ENCODE measurements at regions not wholly inside any gene's neighbourhood (a gene's known extent, or its start where the extent isn't known, plus 50 kb on each side); places are given as distances from the start of the nearest gene placed in this dataset.

DNA sequence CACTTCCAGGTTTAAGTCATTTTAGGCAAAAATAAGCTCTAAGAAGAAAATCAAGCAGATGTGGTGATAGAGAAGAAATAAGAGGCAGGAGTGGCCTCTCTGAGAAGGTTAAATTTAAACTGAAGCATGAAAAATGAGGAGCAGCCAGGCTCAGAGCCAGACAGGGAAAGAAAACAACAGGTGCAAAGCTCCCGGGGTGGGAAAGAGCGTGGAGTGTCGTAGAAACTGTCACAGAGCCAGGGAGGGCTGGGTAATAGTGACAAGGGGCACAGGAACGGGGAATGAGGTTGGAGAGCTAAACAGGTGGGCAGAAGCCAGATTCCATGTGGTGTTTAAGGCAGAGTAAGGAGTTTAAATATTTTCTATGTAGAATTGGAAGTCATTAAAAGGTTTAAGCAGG, 132.1 kb upstream of the BLID start:
- no peak for DNase-seq (ENCODE audit: extremely low read depth, low read depth, low spot score)

DNA sequence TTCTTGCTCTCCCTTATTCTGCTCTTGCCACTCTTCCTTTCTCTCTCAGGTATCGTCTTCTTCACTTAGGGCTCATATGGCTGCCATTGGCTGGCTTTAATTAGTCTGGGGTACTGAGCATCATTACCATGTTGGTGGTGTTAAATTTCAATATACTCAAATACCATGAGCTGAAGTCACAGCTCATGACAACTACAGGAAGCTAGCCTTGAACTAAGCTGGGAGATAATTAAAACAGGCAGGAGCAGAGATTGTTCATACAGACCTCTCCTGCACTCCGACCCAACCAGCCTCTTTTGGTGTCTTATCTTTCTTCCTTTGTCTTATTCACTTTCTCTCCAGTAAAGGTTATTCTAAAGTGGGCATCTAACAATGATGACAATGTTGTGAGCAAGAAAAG, 130.9 kb upstream of the BLID start:
- DNase-seq (ENCODE audit: extremely low read depth, low read depth, low spot score) = no peak

DNA sequence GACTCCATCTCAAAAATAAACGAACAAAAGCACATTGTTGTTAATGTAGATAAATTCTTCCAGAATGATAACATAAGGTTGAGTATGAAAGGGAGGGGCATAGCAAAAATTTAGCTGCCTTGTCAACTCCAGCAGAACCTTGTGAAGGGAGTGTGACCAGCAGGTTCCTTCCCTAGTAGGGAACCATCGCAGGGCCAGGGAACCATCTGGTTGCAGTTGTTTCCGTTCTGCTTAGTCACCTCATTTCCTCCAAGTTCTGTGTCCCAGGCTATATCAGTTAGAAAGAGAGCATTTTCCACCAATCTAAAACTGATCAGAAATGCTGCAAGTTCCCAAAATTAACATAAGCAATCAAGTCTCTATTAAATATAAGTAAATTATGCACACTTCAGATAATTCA, 126.7 kb upstream of the BLID start:
- DNase-seq (ENCODE audit: extremely low read depth, low read depth, low spot score) = no peak

DNA sequence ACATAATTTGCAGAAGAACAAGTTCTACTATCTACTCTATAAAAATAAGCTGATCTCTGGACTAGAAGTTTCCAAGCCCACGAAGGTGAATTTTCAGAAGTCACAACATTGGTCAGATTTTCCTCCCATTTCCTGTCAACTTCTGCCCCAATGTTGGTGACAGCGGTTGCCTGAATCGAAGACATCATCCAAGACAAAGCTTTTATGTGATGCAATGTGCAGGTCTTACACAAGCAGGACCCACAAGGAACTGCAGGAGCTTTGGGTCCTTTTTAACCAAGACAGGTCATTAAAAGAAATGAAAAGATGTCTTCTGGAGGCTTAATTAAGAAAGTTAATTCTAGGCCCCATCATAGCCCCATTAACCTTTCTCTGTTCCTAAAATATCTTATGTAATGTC, 125.6 kb upstream of the BLID start:
- no peak for DNase-seq (ENCODE audit: extremely low read depth, low read depth, low spot score)

DNA sequence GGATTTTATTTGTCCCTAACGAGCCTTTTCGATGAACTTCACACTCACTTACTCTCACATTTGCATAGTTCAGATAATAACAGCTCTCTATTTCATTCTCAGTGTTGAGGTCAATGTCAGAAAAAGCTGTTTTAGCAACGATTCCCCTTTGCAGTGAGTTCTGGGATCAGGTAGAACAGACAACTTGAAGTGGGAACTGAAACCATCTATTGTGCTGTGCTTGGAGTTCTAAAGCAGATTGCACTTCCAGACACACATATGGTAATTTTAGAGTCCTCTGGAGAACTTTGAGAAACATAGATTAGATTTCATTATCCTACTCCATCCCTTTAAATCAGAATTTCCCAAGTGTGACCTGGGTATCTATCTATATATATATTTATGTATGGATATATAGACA, 124.6 kb upstream of the BLID start:
- no peak for DNase-seq (ENCODE audit: extremely low read depth, low read depth, low spot score)

DNA sequence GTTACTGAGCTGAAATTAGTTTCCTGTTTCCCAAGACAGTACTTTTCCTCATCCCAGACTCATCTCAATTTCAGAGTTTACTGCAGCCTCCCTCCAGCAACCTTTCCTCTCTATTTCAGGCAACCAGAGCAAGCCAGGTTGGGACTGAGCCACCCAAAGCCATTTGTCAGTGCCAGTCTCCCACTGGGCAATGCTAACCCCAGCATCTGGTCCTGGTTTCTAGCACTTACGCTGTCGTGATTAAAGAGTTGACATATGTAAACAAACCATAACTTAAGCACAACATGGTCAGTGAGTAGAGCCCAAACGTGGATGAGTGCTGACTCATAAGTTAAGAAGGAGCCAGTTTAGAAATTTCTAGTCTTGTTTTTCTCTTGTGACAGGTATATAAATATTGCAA, 119.6 kb upstream of the BLID start:
- no peak for DNase-seq (ENCODE audit: extremely low read depth, low read depth, low spot score)

DNA sequence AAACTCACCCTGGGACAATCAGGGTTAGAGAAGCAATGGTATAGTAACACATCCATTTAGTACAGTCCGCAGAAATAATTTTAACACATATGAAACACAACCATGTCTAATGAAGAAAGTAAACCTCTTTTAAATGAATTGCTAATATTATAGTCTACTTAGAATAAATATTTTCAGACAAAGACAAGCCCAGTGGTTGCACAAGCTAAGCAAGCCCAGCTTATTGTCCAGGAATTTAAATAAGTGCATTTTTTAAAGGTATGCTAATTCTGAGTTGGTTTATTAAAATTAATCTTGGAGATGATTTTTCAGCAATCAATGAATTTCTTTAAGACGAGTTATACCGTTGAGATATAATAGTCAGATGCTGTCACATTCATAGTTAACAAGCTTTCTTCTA, 118.8 kb upstream of the BLID start:
- no peak for DNase-seq (ENCODE audit: extremely low read depth, low read depth, low spot score)

DNA sequence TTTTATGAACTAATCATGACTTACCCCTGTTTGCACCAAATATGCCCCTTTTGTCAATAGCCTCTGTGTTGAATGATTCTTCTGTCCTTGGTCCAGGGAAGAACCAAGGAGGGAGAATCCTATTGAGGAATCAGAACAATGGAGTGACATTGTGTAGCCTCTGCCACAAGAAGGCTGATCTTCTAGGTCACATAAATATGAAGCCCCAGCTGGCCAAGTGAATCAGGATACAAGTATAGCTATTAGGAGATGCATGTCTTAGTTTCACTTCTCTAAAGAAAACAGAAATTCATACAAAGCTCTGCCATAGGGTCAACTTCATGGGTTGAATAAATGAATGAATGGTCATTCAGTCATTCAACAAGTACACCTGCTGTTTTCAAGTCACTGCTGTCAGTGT, 118.2 kb upstream of the BLID start:
- DNase-seq (ENCODE audit: extremely low read depth, low read depth, low spot score) = no peak

DNA sequence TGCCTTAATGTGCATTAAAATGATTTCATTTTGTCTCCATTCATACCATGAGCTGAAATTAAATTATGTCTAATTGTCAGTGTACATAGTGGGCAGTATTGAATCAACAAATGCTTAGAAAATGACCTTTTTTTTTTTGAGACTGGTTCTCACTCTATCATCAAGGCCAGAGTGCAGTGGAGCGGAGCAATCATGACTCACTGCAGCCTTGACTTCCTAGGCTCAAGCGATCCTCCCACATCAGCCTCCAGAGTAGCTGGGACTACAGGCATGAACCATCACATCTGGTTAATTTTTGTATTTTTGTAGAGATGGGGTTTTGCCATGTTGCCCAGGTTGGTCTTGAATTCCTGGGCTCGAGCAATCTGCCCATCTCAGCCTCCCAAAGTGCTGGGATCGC, 117.0 kb upstream of the BLID start:
- DNase-seq (ENCODE audit: extremely low read depth, low read depth, low spot score) = no peak

DNA sequence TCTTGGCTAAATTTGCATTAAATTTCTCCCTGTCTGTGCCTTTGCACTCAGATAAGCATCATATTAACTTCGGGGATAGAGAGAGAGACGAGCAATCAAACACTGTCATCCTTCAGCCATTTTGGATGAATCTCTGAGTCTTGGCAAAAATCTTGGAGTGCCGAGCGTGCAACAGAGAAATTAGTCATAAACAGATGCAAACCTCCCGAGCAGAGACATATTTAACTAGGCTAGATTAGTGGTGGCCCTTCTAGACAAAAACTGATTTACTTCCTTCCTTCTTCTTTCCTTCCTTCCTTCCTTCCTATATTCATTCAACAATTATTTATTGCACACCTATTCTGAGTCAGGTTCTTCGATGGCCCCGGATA, 114.4 kb upstream of the BLID start:
- no peak for DNase-seq (ENCODE audit: extremely low read depth, low read depth, low spot score)

DNA sequence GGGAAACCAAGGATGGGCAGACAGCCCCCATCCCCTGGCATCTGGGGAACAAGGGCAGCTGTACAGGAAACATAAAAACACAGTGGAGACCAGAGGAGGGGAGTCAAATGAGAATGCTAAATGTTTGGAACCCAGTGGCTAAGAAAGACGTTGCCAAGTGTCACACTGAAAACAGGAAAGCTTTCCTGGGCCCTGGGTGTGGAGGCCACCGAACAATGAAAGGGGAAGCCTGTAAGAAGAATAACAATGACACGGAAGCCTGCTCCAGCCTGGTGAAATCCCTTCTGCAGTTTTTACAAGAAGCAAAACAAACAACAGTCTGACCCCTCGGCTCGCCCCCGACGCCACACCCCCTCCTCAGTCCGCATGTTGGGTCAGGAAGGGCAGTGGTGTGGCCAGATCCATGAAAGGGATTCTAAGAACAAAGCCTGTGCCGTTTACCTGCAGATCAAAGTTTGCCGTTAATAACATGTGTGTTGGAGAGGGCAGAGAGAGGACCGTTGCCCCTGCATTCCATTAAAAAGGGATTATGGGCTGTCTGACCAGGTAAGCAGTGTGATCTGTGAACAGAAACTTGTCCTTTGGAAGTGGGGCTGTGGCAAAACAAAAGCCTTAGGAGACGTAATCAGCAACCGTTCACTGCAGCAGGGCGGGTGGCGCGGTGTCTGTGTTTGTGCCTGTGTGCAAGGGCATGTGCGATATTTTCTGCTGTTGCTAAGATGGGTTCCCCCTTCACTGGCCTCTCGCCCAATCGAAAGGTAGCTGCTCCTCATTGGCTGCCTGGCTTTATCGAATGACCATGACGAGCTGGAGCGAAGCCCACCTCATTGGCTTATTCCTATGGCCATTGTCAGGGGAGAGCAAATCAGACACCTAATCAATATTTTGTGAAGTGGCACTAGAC, 113.7 kb upstream of the BLID start:
- DNase-seq (ENCODE audit: extremely low read depth, low read depth, low spot score) = no peak

DNA sequence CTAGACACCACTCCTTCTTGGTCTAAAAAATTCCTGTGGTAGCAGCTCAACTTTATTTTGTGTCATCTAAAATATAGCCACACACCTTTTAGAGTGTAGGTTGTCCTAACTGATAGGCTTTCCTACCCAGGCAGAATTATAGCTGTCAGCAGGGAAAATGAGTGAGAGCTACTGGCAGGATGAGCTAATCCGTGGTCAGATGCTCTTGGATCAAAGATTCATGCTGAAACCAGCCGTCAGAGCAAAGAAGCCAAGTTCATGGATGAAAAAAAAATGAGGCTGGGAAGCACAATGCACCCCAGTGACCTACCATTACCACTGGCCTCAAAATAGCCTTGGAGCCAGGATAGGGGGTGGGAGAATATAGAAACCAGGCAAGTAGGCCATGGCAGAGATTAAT, 113.1 kb upstream of the BLID start:
- no peak for DNase-seq (ENCODE audit: extremely low read depth, low read depth, low spot score)

DNA sequence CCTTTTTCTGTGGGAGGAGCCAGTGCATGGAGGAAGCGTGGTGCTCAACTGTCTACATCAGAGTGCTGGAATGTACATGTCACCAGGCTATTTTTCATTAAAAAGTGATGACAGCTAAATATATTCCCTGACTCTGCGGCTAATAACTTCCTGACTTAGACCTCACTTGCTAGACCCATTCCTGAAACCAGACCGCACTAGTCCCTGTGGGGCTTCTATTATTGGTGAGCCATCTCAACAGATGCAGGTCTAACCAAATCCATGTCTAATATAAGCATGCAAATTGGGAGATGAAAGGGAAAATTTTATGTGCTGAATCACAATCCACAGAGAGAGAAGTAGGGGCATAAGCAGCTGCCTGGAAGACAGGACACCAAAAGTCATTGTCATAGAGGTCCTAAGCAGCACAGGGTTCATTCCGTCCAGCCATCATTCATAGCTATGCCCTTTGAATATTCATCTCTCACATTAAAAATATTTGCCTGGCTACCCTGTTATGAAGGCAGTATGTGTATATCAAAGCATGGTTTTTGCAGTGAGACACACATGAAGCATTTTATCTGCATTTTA, 110.9 kb upstream of the BLID start:
- DNase-seq (ENCODE audit: extremely low read depth, low read depth, low spot score) = no peak

DNA sequence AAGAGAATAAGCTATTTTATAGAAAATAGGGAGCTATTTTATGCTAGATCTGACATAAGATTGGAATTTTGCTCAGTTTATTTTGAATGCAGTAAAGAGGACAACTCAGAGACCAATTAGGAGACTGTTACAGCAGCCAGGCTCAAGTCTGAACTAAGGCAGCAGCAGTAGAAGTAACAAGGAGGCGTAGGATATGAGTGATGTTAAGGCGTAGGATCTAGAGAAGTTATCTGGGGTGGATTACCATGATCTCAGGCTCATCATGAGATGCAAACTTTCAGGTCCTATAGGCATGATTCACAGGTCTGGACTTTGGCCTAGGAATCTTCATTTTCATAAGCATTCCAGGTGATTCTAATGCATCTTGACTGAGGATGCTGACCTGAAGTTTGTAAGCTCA, 108.9 kb upstream of the BLID start:
- DNase-seq (ENCODE audit: extremely low read depth, low read depth, low spot score) = no peak

DNA sequence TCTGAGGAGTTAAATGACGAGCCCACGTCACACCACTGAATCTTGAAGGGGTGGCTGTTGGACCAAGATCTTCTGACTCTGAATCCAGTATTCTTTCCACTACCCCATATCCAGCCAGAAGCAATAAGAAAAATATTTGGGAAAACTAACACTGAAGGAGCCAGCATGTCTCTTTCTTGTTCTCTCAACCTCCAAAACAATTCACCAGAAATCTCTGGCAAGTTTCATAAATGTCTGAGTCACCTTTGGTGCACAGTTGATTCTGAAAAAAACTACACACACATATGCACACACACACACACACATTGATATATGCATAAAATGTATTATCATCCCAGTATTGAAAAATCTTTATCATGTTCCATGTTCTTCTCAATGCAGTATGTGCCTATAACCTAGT, 104.3 kb upstream of the BLID start:
- no peak for DNase-seq (ENCODE audit: extremely low read depth, low read depth, low spot score)

DNA sequence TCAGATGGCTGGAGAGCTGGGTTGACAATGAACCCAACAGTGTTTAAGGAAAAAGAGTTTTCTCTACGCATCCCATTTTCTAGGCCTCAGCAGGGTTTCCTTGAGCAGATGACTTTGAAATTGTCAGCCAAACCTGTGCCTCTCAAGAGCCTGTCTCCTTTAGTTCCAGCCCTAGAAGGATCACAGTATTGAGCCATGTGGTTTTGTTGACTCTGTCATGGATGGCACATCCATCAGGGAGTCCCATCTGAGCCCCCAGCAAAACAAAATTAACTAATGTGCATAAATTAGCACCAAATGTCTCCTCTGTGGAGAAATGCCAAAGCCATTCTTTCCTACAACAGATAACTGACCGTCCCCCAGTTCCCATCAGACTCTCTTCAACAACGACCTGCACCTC, 103.8 kb upstream of the BLID start:
- no peak for DNase-seq (ENCODE audit: extremely low read depth, low read depth, low spot score)

DNA sequence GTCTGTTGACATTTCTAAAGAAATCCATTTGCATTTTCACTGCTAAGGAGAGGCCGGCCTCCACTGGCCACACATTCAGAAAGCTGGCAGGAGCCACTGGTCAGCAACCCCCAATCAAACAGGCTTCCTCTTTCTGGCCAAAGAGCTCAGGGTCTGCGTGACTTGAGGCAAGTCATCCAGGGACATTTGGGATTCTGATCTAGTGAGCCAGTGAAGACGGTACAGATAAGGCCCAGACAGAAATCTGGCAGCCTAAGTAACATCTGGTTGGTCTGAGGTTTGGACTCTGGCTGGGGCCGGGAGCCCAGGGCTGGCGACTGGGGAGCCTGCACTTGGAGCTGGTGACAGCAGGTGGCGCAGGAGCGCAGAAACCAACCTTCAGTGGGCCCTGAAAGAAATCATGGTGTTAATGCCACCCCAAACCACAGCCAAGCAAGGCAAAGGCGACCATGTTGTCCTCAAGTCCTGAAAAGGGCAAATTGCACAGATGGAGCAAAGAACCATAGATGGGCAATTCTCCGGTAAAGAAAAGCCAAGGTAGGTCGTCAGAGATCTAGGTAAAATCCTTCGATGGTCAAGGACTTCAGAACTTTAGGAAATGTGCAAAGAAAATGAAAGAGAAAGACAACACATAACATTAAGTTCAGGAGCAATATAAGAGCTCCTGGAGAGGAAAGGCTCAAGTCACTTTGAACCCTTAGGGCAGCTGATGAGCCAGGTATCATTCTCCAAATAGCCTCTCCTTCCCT, 99.4 kb upstream of the BLID start:
- DNase-seq (ENCODE audit: extremely low read depth, low read depth, low spot score) = no peak

DNA sequence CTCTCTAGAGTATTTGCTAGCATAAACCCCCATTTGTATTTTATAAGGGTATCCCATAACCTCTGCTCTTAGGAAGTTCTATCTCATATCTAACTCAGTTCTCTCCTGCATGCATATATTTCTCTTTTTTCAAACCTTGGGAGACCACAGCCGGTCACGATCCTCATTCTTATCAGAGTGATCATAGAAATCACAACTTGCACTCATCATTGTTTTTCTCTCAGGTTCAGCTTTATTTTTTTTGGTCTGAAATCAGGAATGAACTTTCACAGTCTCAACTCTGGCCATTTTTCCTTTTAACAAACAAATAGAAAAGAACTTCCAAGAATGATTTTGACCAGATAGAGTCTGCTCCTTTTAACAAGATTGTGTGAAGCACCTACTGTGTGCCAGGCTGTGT, 98.6 kb upstream of the BLID start:
- no peak for DNase-seq (ENCODE audit: extremely low read depth, low read depth, low spot score)

DNA sequence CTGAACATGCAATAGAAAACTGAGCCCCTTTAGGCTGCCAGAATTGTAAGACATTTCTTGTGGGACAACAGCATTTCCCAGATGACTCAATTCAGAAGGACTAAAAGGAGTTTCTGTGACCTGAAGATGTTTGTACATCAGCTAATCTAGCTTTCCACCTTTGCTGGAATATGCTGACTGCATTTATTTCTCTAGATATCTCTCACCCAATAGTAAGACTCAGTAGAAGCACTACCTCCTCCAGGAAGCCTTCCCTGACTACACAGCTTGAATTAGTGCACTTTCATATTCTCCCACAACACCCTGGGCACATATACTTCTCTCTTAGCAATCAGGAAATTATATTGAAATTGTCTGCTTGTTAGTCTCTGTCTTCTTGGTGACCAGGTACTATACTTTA, 98.1 kb upstream of the BLID start:
- no peak for DNase-seq (ENCODE audit: extremely low read depth, low read depth, low spot score)

DNA sequence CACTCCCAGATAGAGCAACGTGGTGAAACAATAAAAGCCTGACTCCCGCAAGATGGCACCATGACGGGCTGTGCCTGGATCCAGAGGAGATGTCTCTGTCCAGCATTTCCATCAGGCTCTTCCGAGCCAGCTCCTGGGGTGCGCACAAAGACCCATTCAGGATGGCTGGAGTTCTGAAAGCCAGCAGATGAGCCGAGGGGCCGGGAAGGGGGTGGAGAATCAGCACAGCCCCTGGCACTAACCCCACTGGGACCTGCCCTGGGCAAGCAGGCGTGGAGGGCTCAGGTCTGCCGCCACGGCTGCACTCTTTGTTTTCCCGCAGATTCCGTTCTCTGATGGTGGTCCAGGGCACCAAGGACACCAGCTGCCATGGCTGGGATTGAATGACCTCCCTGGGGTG, 97.2 kb upstream of the BLID start:
- DNase-seq (ENCODE audit: extremely low read depth, low read depth, low spot score) = no peak

DNA sequence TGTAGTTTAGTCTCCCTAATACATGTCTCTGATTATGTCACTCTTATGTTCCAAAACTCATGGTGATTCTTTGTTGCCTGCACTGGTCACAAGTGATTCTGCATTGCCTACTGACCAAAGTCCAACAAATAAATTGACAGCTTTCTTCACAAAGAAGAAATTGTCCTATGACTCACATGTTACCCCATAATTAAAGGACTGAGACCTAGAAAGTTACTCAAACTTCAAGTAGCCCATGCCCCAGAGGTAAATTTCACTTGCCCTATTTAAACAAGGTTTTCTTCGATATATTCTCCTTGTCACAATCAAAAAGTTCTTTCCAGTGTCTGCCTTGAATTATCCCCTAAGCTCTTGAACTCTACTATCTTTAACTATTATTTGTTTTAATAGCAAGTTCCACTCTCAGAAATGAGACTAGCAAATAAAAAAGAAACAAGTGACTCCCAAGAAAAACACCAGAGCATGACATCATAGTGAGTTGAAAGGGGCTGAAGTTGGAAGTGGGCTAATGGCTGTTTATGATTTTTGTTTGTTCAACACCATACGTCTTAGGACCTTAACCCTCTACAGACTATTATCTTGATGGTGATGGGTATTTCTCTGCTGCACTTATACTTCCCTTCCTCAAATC, 94.5 kb upstream of the BLID start:
- no peak for DNase-seq (ENCODE audit: extremely low read depth, low read depth, low spot score)

Measured in glomerular endothelial cell (primary cell).